COR-L47 (cell line): ENCODE measurements at regions not wholly inside any gene's neighbourhood (a gene's known extent, or its start where the extent isn't known, plus 50 kb on each side); places are given as distances from the start of the nearest gene placed in this dataset.
"Not testable (repeated sequence)": the region's sequence is repeated elsewhere in the genome, so short reads cannot be mapped to it uniquely, and the experiment has no call there.

Source experiments
- DNase-seq: peaks from one replicate; lab custom pipeline; 2025; lab: John Stamatoyannopoulos, UW

GRCh38 chr7:63856466-63856865, 142.2 kb upstream of the ZNF722 start:
- not testable (repeated sequence) for DNase-seq

GRCh38 chr7:63867127-63867526, 131.5 kb upstream of the ZNF722 start:
- DNase-seq: no peak

- DNase-seq: not testable (repeated sequence)
Observed at GRCh38 chr7:63874242-63874641, 124.4 kb upstream of the ZNF722 start.

- no peak for DNase-seq
Observed at GRCh38 chr7:63876707-63877322, 121.8 kb upstream of the ZNF722 start.

- no peak for DNase-seq
Observed at GRCh38 chr7:63887031-63887430, 111.6 kb upstream of the ZNF722 start.

- DNase-seq: peak; percentile 4
Observed at GRCh38 chr7:63899691-63900393, 98.8 kb upstream of the ZNF722 start.

GRCh38 chr7:63900394-63901203, 98.0 kb upstream of the ZNF722 start:
- DNase-seq: peak; percentile 11

GRCh38 chr7:63901204-63901506, 97.5 kb upstream of the ZNF722 start:
- not testable (repeated sequence) for DNase-seq

GRCh38 chr7:63918986-63919385, 79.7 kb upstream of the ZNF722 start:
- DNase-seq: no peak

GRCh38 chr7:63925262-63925625, 73.4 kb upstream of the ZNF722 start:
- DNase-seq: no peak

- no peak for DNase-seq
Observed at GRCh38 chr7:63925626-63926460, 72.8 kb upstream of the ZNF722 start.

GRCh38 chr7:63927261-63927660, 71.4 kb upstream of the ZNF722 start:
- no peak for DNase-seq

GRCh38 chr7:63931057-63931600, 67.5 kb upstream of the ZNF722 start:
- no peak for DNase-seq

- no peak for DNase-seq
Observed at GRCh38 chr7:63931985-63932577, 66.6 kb upstream of the ZNF722 start.
